Small intestine (tissue), 7 donors: ENCODE measurements at regions not wholly inside any gene's neighbourhood (a gene's known extent, or its start where the extent isn't known, plus 50 kb on each side); places are given as distances from the start of the nearest gene placed in this dataset.

Source experiments
- DNase-seq, 2 donors: peaks; one replicate each; pipeline versions ENCODE4 v3.0.0 to v3.0.0-alpha.2; 2013
- FAIRE-seq: peaks from 2 replicates; lab custom pipeline; 2012; peaks lifted over from hg19 to GRCh38; lab: Jason Lieb, UNC
- H3K27ac ChIP-seq, 3 donors: one replicate each; pipeline ENCODE4 v1.5.1; 2013; ENCODE audit warnings: low read length in 2 of 3, mild to moderate bottlenecking in 2 of 3, control low read depth in 1 of 3, inconsistent platforms in 1 of 3, low read depth in 1 of 3, moderate library complexity in 1 of 3
- H3K27me3 ChIP-seq, 3 donors: one replicate each; pipeline ENCODE4 v1.6.1; 2013; ENCODE audit warnings: low read length in 3 of 3, inconsistent platforms in 1 of 3; ENCODE audit not compliant: control insufficient read depth in 3 of 3, insufficient read depth in 3 of 3
- H3K36me3 ChIP-seq, 3 donors: one replicate each; pipeline ENCODE4 v1.6.1; 2013; ENCODE audit warnings: low read length in 3 of 3, inconsistent platforms in 1 of 3, low read depth in 1 of 3, mild to moderate bottlenecking in 1 of 3, moderate library complexity in 1 of 3; ENCODE audit not compliant: control insufficient read depth in 3 of 3, insufficient read depth in 2 of 3
- H3K4me1 ChIP-seq, 3 donors: one replicate each; pipeline ENCODE4 v1.6.1; 2013; ENCODE audit warnings: low read length in 2 of 3, inconsistent platforms in 1 of 3, low read depth in 1 of 3, mild to moderate bottlenecking in 1 of 3, moderate library complexity in 1 of 3; ENCODE audit not compliant: control insufficient read depth in 3 of 3, insufficient read depth in 2 of 3
- H3K4me3 ChIP-seq, 3 donors: one replicate each; pipeline ENCODE4 v1.5.1; 2013; ENCODE audit warnings: low read length in 3 of 3, control low read depth in 1 of 3, inconsistent platforms in 1 of 3, low read depth in 1 of 3, mild to moderate bottlenecking in 1 of 3, moderate library complexity in 1 of 3
- H3K9me3 ChIP-seq, 2 donors: one replicate each; pipeline ENCODE4 v1.6.1; 2013; ENCODE audit warnings: low read depth in 1 of 2, low read length in 1 of 2; ENCODE audit not compliant: control insufficient read depth in 2 of 2, insufficient read depth in 1 of 2
- WGBS, 3 donors: extraction: QIAGEN DNeasy Blood & Tissue Kit; methylation state at CpG; one replicate each; pipeline ENCODE4 v1.1.7; 2013; 5-methylcytosine and 5-hydroxymethylcytosine counted together
- donor health status: healthy with polysubstance abuse.
- donor health status: control.
- donor health status: control.
- donor health status: Bipolar disorder and iron deficiency.
- donor health status: healthy.

GRCh38 chr2:153068915-153069314, 350.5 kb downstream of the ARL6IP6 start:
- no peak for DNase-seq
- no peaks in the 10 kb centered on the region for H3K4me1 ChIP-seq
- no peaks in the 10 kb centered on the region for H3K9me3 ChIP-seq
- no peak overlapping the region for H3K27ac ChIP-seq
- 61 to 75% (median 71%) methylated on average over 2 of the region's 2 CpGs for WGBS, 3 donors
- no peaks in the 10 kb centered on the region for H3K27me3 ChIP-seq
- H3K4me3 ChIP-seq, result no peak overlapping the region
- H3K36me3 ChIP-seq, result no peaks in the 10 kb centered on the region
- FAIRE-seq, result no peak

- no peak for DNase-seq
- H3K4me1 ChIP-seq, result no peaks in the 10 kb centered on the region
- WGBS, 3 donors, result 73 to 93% (median 73%) methylated on average over 2 of the region's 2 CpGs
Observed at GRCh38 chr2:153068052-153068451, 349.6 kb downstream of the ARL6IP6 start.

GRCh38 chr2:153059338-153060052, 341.1 kb downstream of the ARL6IP6 start:
- H3K9me3 ChIP-seq, result no peaks in the 10 kb centered on the region
- H3K27me3 ChIP-seq, result no peaks in the 10 kb centered on the region
- 31 to 41% (median 33%) methylated on average over 3 of the region's 3 CpGs for WGBS, 3 donors
- H3K4me3 ChIP-seq, result no peak overlapping the region
- H3K36me3 ChIP-seq, result no peaks in the 10 kb centered on the region
- DNase-seq (no peak), FAIRE-seq (no peak)
- no peaks in the 10 kb centered on the region for H3K4me1 ChIP-seq
- H3K27ac ChIP-seq, result no peak overlapping the region

More at GRCh38 chr2:153068052-153068451, 349.6 kb downstream of the ARL6IP6 start:
- FAIRE-seq, result no peak
- Histone ChIP-seq H3K27ac (no peak overlapping the region), H3K9me3 (no peaks in the 10 kb centered on the region), H3K4me3 (no peak overlapping the region), H3K36me3 (no peaks in the 10 kb centered on the region), H3K27me3 (no peaks in the 10 kb centered on the region)

GRCh38 chr2:153057743-153058142, 339.3 kb downstream of the ARL6IP6 start:
- 63 to 96% (median 73%) methylated on average over 1 of the region's 1 CpG for WGBS, 3 donors
- DNase-seq (no peak), FAIRE-seq (no peak)
- no peak overlapping the region for H3K27ac ChIP-seq
- H3K9me3 ChIP-seq, result no peaks in the 10 kb centered on the region
- no peaks in the 10 kb centered on the region for H3K36me3 ChIP-seq
- H3K27me3 ChIP-seq, result no peaks in the 10 kb centered on the region
- no peaks in the 10 kb centered on the region for H3K4me1 ChIP-seq
- H3K4me3 ChIP-seq, result no peak overlapping the region

GRCh38 chr2:153055182-153055581, 336.8 kb downstream of the ARL6IP6 start:
- no peak overlapping the region for H3K27ac ChIP-seq
- FAIRE-seq (no peak), DNase-seq (no peak)
- H3K36me3 ChIP-seq, result no peaks in the 10 kb centered on the region
- WGBS, 3 donors, result 13 to 20% (median 13%) methylated on average over 1 of the region's 1 CpG
- H3K9me3 ChIP-seq, result no peaks in the 10 kb centered on the region
- no peaks in the 10 kb centered on the region for H3K27me3 ChIP-seq
- no peaks in the 10 kb centered on the region for H3K4me1 ChIP-seq
- H3K4me3 ChIP-seq, result no peak overlapping the region

GRCh38 chr2:153052807-153053559, 334.6 kb downstream of the ARL6IP6 start:
- no peaks in the 10 kb centered on the region for H3K36me3 ChIP-seq
- H3K9me3 ChIP-seq, result no peaks in the 10 kb centered on the region
- no peaks in the 10 kb centered on the region for H3K4me1 ChIP-seq
- H3K27me3 ChIP-seq, result no peaks in the 10 kb centered on the region
- no peak overlapping the region for H3K27ac ChIP-seq
- FAIRE-seq, result no peak
- no peak overlapping the region for H3K4me3 ChIP-seq
- WGBS, 3 donors, result 72 to 82% (median 79%) methylated on average over 6 of the region's 6 CpGs
- no peak for DNase-seq

GRCh38 chr2:153047220-153047619, 328.8 kb downstream of the ARL6IP6 start:
- H3K4me3 ChIP-seq, result no peak overlapping the region
- H3K27ac ChIP-seq, result no peak overlapping the region
- no peaks in the 10 kb centered on the region for H3K9me3 ChIP-seq
- no peak for DNase-seq
- H3K27me3 ChIP-seq, result no peaks in the 10 kb centered on the region
- 40 to 55% (median 43%) methylated on average over 1 of the region's 1 CpG for WGBS, 3 donors
- FAIRE-seq, result no peak
- H3K36me3 ChIP-seq, result no peaks in the 10 kb centered on the region
- H3K4me1 ChIP-seq, result no peaks in the 10 kb centered on the region

- DNase-seq, result no peak
- no peak for FAIRE-seq
- H3K4me1 ChIP-seq, result no peaks in the 10 kb centered on the region
- H3K9me3 ChIP-seq, result no peaks in the 10 kb centered on the region
- no peaks in the 10 kb centered on the region for H3K27me3 ChIP-seq
- H3K4me3 ChIP-seq, result no peak overlapping the region
- H3K36me3 ChIP-seq, result no peaks in the 10 kb centered on the region
- WGBS, 3 donors, result 71 to 88% (median 76%) methylated on average over 1 of the region's 1 CpG
- H3K27ac ChIP-seq, result no peak overlapping the region
Observed at GRCh38 chr2:153043385-153043784, 325.0 kb downstream of the ARL6IP6 start.
